Kidney (tissue), 13 donors: ENCODE measurements at regions not wholly inside any gene's neighbourhood (a gene's known extent, or its start where the extent isn't known, plus 50 kb on each side); places are given as distances from the start of the nearest gene placed in this dataset.
"Not testable (repeated sequence)": the region's sequence is repeated elsewhere in the genome, so short reads cannot be mapped to it uniquely, and the experiment has no call there.

ENCODE experiments used
- DNase-seq, 5 donors: peaks; one replicate each; pipeline ENCODE4 v3.0.0-alpha.2; 2013 to 2020
- FAIRE-seq: peaks from 2 replicates; lab custom pipeline; 2012; peaks lifted over from hg19 to GRCh38; lab: Jason Lieb, UNC
- H3K27ac ChIP-seq, 2 donors: one replicate each; pipeline ENCODE4 v1.7.0; 2013; ENCODE audit warnings: low read depth in 2 of 2, low read length in 2 of 2, inconsistent platforms in 1 of 2
- H3K27me3 ChIP-seq: one replicate; pipeline ENCODE4 v1.7.1; 2013; ENCODE audit warnings: low read length, inconsistent platforms; ENCODE audit not compliant: control insufficient read depth, insufficient read depth
- H3K36me3 ChIP-seq, 3 donors: one replicate each; pipeline versions ENCODE4 v1.7.0 to v1.7.1; 2013; ENCODE audit warnings: low read length in 3 of 3, control low read depth in 1 of 3, inconsistent platforms in 1 of 3; ENCODE audit not compliant: insufficient read depth in 3 of 3, control insufficient read depth in 2 of 3
- H3K4me1 ChIP-seq, 3 donors: one replicate each; pipeline versions ENCODE4 v1.7.0 to v1.7.1; 2013; ENCODE audit warnings: low read length in 3 of 3, inconsistent platforms in 1 of 3, low read depth in 1 of 3; ENCODE audit not compliant: control insufficient read depth in 2 of 3, insufficient read depth in 2 of 3
- H3K4me3 ChIP-seq, 3 donors: one replicate each; pipeline versions ENCODE4 v1.7.0 to v1.8.1; 2013; ENCODE audit warnings: low read length in 3 of 3, control low read depth in 1 of 3, inconsistent platforms in 1 of 3
- H3K9ac ChIP-seq, 3 donors: one replicate each; pipeline versions ENCODE4 v1.7.0 to v1.7.1; 2013; ENCODE audit warnings: low read length in 3 of 3, control low read depth in 1 of 3, inconsistent platforms in 1 of 3
- H3K9me3 ChIP-seq, 3 donors: one replicate each; pipeline versions ENCODE4 v1.7.0 to v1.7.1; 2013; ENCODE audit warnings: low read length in 3 of 3, control low read depth in 1 of 3, inconsistent platforms in 1 of 3; ENCODE audit not compliant: control insufficient read depth in 2 of 3, insufficient read depth in 1 of 3
- intact Hi-C: fragments of 100-400 bp; cut with DNase I; formaldehyde crosslinking; loops from one replicate; pipeline ENCODE4 v1.11.1; 2022
- TF ChIP-seq, protein P1 (sequence below): IDR thresholded peaks from 3 replicates; pipeline ENCODE4 v1.5.1; 2012; ENCODE audit warnings: mild to moderate bottlenecking, moderate library complexity, borderline replicate concordance; ENCODE audit not compliant: insufficient read depth; ENCODE audit errors: extremely low read depth
- donor health status: control.
- donor health status: control.
- donor health status: control.
- donor health status: control.
- donor health status: control.
- donor health status: DM: yes; HTN: yes; CAD: no.
- donor health status: Normal renal cell carcinoma (clear cell type).

- H3K36me3 ChIP-seq = no peaks in the 10 kb centered on the region
- intact Hi-C loops = no loop called here
- no peak overlapping the region for H3K4me3 ChIP-seq
- TF ChIP-seq, protein P1, sequence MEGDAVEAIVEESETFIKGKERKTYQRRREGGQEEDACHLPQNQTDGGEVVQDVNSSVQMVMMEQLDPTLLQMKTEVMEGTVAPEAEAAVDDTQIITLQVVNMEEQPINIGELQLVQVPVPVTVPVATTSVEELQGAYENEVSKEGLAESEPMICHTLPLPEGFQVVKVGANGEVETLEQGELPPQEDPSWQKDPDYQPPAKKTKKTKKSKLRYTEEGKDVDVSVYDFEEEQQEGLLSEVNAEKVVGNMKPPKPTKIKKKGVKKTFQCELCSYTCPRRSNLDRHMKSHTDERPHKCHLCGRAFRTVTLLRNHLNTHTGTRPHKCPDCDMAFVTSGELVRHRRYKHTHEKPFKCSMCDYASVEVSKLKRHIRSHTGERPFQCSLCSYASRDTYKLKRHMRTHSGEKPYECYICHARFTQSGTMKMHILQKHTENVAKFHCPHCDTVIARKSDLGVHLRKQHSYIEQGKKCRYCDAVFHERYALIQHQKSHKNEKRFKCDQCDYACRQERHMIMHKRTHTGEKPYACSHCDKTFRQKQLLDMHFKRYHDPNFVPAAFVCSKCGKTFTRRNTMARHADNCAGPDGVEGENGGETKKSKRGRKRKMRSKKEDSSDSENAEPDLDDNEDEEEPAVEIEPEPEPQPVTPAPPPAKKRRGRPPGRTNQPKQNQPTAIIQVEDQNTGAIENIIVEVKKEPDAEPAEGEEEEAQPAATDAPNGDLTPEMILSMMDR = no peak
- H3K4me1 ChIP-seq = no peaks in the 10 kb centered on the region
- H3K9me3 ChIP-seq = no peaks in the 10 kb centered on the region
- H3K27me3 ChIP-seq = no peaks in the 10 kb centered on the region
- no peak for FAIRE-seq
- no peak overlapping the region for H3K9ac ChIP-seq
- H3K27ac ChIP-seq = no peak overlapping the region
- DNase-seq = no peak
These were observed 139.5 kb upstream of the FERD3L start for GRCh38 chr7:19284596-19285300.

DNA sequence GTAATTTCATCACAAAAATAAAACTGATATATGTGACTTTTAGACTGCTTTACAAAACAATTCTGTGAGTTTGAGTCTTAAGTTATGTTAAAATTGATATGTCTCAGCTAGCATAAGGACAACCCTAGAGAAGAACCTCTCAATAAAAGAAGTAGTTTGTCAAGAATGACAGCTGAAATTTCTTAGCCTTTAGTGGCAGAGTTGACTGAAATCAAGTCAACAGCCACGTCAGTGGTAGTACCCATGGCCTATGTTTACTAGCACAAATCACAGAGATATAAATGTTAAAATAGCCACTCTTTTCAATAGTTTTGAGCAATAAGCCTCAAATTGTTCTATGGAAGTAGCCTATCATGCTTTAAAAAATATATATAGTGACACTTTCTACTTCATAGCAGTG is 138.9 kb upstream of the FERD3L start:
- no peaks in the 10 kb centered on the region for H3K9me3 ChIP-seq
- FAIRE-seq = no peak
- H3K27ac ChIP-seq = no peak overlapping the region
- H3K36me3 ChIP-seq = no peaks in the 10 kb centered on the region
- intact Hi-C loops = no loop called here
- H3K4me3 ChIP-seq = no peak overlapping the region
- H3K27me3 ChIP-seq = no peaks in the 10 kb centered on the region
- no peaks in the 10 kb centered on the region for H3K4me1 ChIP-seq
- DNase-seq = no peak
- H3K9ac ChIP-seq = no peak overlapping the region
- TF ChIP-seq, protein P1 = no peak

DNA sequence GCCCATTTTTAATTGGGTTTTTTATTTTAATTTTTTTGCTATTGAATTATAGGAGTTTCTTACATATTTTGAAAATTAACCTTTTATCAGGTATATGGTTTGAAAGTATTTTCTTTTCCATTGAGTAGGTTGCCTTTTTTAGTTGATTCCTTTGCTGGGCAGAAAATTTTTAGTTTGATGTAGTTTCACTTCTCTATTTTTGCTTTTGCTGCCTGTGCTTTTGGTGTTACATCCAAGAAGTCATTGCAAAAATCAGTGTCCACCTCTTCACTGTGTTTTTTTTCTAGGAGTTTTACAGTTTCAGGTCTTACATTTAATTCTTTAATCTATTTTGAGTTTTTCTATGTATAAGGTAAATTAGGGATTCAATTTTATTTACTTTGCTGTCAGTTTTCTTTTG is 129.8 kb upstream of the FERD3L start:
- Histone ChIP-seq H3K4me3 (no peak overlapping the region), H3K27me3 (no peaks in the 10 kb centered on the region), H3K4me1 (no peaks in the 10 kb centered on the region), H3K9ac (no peak overlapping the region), H3K27ac (no peak overlapping the region), H3K9me3 (no peaks in the 10 kb centered on the region), H3K36me3 (no peaks in the 10 kb centered on the region)
- TF ChIP-seq, protein P1 = no peak
- FAIRE-seq (no peak), DNase-seq (no peak)
- intact Hi-C loops = no loop called here

DNA sequence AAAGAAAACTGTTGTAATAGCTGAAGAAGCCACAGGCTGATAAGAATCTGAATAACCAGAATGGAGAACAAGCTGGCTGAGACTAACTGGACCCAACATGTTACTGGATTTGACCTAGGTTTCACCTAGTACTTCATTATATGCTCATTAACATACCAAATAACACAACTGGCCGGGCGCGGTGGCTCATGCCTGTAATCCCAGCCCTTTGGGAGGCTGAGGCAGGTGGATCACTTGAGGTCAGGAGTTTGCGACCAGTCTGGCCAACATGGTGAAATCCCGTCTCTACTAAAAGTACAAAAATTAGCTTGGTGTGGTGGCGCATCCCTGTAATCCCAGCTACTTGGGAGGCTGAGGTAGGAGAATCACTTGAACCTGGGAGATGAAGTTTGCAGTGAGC is 127.1 kb upstream of the FERD3L start:
- intact Hi-C loops, FAIRE-seq, H3K4me3 ChIP-seq, H3K9me3 ChIP-seq, H3K27ac ChIP-seq, H3K9ac ChIP-seq, H3K27me3 ChIP-seq, H3K36me3 ChIP-seq, H3K4me1 ChIP-seq: not testable (repeated sequence)
- peak in 1 of 5 donors; percentile 34 for DNase-seq
